ENCODE measurements at regions not wholly inside any gene's neighbourhood (a gene's known extent, or its start where the extent isn't known, plus 50 kb on each side); places are given as distances from the start of the nearest gene placed in this dataset.

DNA sequence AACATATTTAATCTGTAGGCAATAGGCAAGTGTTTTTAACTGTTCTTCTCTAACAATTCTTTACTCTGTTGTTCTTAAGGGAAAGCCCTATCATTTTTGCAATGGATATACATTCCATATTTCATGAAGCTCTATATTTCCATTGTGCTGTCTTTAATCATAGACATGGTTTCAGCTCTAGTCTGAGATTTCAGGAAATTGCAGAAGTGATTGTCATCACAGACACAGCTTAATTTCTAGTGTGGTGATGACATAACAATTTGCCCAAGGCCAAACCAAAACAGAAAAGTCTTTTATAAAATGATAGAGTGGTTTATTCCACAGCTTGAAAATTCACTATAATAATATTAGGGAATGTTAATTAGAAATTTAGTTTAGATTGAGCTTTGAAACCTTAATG, 494.1 kb upstream of the SEMA3A start:
- DNase-seq (ENCODE audit: low read depth in 1 of 2, low spot score in 1 of 2) (no peak), ATAC-seq (no peak), FAIRE-seq (peak; percentile 7)
- Histone ChIP-seq H3K4me2 (peak overlapping the region; percentile 8; the same call in 2 of the 3 replicates), H3K9me3 (no peaks in the 10 kb centered on the region), H3K4me1 (peaks cover 44% of the 10 kb centered on the region), H3K27ac (peak overlapping the region; percentile 3 to 32; a peak in 2 of 6 replicates), H3K4me3 (no peak overlapping the region)
- ChIA-PET POLR2A (no interaction called here), CTCF (no interaction called here)
- TF ChIP-seq CBX8 (IDR thresholded peaks at IDR 0.05) (no peak), RFX5 (IDR thresholded peaks at IDR 0.05) (no peak), NR3C1 (IDR thresholded peaks at IDR 0.05) (no peak), TFCP2L1 (CRISPR knock-in tag; IDR thresholded peaks at IDR 0.05) (no peak)

GRCh38 chr7:84686373-84686772, 491.8 kb upstream of the SEMA3A start:
- peak overlapping the region; percentile 60 for H3K4me2 ChIP-seq
- POLR2A ChIA-PET = no interaction called here
- TF ChIP-seq EP300 (IDR thresholded peaks at IDR 0.05) (peak in 1 of 2 experiments; percentile 54; a peak in 2 of 5 replicates), FOSL2 (IDR thresholded peaks at IDR 0.05) (no peak), FOSL2 (CRISPR knock-in tag; IDR thresholded peaks at IDR 0.05) (peak; percentile 37; the same call in 1 of the 2 replicates), NFE2L2 (conservative IDR thresholded peaks at IDR 0.05; ENCODE audit: low read length) (no peak), JUNB (IDR thresholded peaks at IDR 0.05) (peak; percentile 45; the same call in 1 of the 2 replicates), TP53 (CRISPR knock-in tag; IDR thresholded peaks at IDR 0.05) (no peak), GATA3 (IDR thresholded peaks at IDR 0.05; ENCODE audit: borderline replicate concordance) (peak; percentile 44; the same call in 1 of the 2 replicates)
- peak in 1 of 2 experiments; percentile 41 for DNase-seq (ENCODE audit: low read depth in 1 of 2, low spot score in 1 of 2)
- no peaks in the 10 kb centered on the region for H3K9me3 ChIP-seq
- peaks cover 44% of the 10 kb centered on the region for H3K4me1 ChIP-seq
- peak in 1 of 2 experiments; percentile 68; a peak in 2 of 6 replicates for ATAC-seq
- CTCF ChIA-PET = no interaction called here
- WGBS (ENCODE audit: missing lambda C conversion rate) = 15% methylated on average over 1 of the region's 1 CpG
- H3K4me3 ChIP-seq = no peak overlapping the region
- peak; percentile 76 for FAIRE-seq
- H3K27ac ChIP-seq = peak overlapping the region; percentile 59 to 63

DNA sequence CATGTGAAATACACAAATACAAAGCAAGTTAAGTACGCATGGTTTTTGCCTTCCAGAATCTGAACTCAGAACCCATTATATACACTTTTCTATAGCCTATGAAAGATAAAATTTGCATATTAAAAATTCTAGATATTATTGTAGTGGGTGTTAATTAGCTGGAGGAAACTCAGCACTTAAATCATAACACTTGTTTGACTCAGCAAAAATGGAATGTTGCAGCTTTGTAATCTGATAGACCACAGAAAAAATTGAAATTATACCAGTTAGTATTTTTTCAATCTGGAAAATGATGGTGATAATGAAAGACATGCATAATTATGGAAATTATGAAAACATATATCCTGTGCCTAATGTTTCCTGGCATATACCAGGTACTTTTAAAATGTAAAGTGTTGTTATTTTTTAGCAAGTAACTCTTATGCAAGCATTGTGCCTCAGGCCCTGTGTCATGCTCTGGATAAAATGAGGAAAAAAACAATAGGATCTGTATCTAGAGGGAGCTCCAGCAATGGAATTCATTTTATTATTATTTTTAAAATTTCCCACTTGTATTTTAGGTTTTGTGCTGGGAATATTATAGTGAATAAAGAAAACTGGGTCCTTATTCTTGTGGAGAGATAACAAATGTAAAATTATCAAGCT, 490.4 kb upstream of the SEMA3A start:
- peak overlapping the region; percentile 59 to 63 for H3K27ac ChIP-seq

GRCh38 chr7:84682543-84682942, 488.0 kb upstream of the SEMA3A start:
- CTCF ChIA-PET = no interaction called here
- no peak overlapping the region for H3K4me3 ChIP-seq
- POLR2A ChIA-PET = no interaction called here

More for the DNA sequence above, 490.4 kb upstream of the SEMA3A start:
- WGBS (ENCODE audit: missing lambda C conversion rate) = 91% methylated on average over 1 of the region's 1 CpG
- peak overlapping the region; percentile 60; the same call in 1 of the 3 replicates for H3K4me2 ChIP-seq
- FAIRE-seq (peak; percentile 13), DNase-seq (ENCODE audit: low read depth in 1 of 2, low spot score in 1 of 2) (no peak), ATAC-seq (no peak)
- H3K4me1 ChIP-seq = peaks cover 44% of the 10 kb centered on the region
- TF ChIP-seq MAFK (IDR thresholded peaks at IDR 0.05; ENCODE audit: partially characterized antibody) = peak; percentile 37
- no peak for TF ChIP-seq NPAS2 (CRISPR knock-in tag; IDR thresholded peaks at IDR 0.05; ENCODE audit: borderline replicate concordance)
- TF ChIP-seq CEBPB (IDR thresholded peaks at IDR 0.05) = 0 out of 4 replicates have a peak, but pooled peaks of 1 of the 2 experiments have one; percentile 13
- ChIA-PET CTCF (no interaction called here), POLR2A (no interaction called here)
- no peaks in the 10 kb centered on the region for H3K9me3 ChIP-seq
- H3K4me3 ChIP-seq = no peak overlapping the region

More at GRCh38 chr7:84682543-84682942, 488.0 kb upstream of the SEMA3A start:
- Histone ChIP-seq H3K4me2 (no peak overlapping the region), H3K4me1 (peaks cover 27% of the 10 kb centered on the region), H3K27ac (no peak overlapping the region), H3K9me3 (no peaks in the 10 kb centered on the region)
- no peak for FAIRE-seq
- DNase-seq (ENCODE audit: low read depth in 1 of 2, low spot score in 1 of 2) = no peak
- ATAC-seq = no peak
- WGBS (ENCODE audit: missing lambda C conversion rate) = 92% methylated on average over 2 of the region's 2 CpGs
- TF ChIP-seq, protein P1, sequence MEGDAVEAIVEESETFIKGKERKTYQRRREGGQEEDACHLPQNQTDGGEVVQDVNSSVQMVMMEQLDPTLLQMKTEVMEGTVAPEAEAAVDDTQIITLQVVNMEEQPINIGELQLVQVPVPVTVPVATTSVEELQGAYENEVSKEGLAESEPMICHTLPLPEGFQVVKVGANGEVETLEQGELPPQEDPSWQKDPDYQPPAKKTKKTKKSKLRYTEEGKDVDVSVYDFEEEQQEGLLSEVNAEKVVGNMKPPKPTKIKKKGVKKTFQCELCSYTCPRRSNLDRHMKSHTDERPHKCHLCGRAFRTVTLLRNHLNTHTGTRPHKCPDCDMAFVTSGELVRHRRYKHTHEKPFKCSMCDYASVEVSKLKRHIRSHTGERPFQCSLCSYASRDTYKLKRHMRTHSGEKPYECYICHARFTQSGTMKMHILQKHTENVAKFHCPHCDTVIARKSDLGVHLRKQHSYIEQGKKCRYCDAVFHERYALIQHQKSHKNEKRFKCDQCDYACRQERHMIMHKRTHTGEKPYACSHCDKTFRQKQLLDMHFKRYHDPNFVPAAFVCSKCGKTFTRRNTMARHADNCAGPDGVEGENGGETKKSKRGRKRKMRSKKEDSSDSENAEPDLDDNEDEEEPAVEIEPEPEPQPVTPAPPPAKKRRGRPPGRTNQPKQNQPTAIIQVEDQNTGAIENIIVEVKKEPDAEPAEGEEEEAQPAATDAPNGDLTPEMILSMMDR (IDR thresholded peaks at IDR 0.05) = no peak
- TF ChIP-seq MYC (IDR thresholded peaks at IDR 0.05; ENCODE audit: borderline replicate concordance, low read length) (no peak), FOXS1 (CRISPR knock-in tag; IDR thresholded peaks at IDR 0.05) (no peak), HOXB5 (CRISPR knock-in tag; IDR thresholded peaks at IDR 0.05) (no peak), BHLHE40 (IDR thresholded peaks at IDR 0.05; ENCODE audit: low read depth, low read length) (no peak), EP300 (IDR thresholded peaks at IDR 0.05) (no peak), TFCP2L1 (CRISPR knock-in tag; IDR thresholded peaks at IDR 0.05) (no peak), CBX2 (IDR thresholded peaks at IDR 0.05; ENCODE audit: borderline replicate concordance, low read depth) (no peak), RCOR1 (IDR thresholded peaks at IDR 0.05; ENCODE audit: low read depth, low read length) (no peak)
- TF ChIP-seq, protein P2, sequence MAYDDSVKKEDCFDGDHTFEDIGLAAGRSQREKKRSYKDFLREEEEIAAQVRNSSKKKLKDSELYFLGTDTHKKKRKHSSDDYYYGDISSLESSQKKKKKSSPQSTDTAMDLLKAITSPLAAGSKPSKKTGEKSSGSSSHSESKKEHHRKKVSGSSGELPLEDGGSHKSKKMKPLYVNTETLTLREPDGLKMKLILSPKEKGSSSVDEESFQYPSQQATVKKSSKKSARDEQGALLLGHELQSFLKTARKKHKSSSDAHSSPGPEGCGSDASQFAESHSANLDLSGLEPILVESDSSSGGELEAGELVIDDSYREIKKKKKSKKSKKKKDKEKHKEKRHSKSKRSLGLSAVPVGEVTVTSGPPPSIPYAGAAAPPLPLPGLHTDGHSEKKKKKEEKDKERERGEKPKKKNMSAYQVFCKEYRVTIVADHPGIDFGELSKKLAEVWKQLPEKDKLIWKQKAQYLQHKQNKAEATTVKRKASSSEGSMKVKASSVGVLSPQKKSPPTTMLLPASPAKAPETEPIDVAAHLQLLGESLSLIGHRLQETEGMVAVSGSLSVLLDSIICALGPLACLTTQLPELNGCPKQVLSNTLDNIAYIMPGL (CRISPR knock-in tag; IDR thresholded peaks at IDR 0.05; ENCODE audit: borderline replicate concordance) = no peak
